NCI-H69 (cell line): ENCODE measurements at regions not wholly inside any gene's neighbourhood (a gene's known extent, or its start where the extent isn't known, plus 50 kb on each side); places are given as distances from the start of the nearest gene placed in this dataset.
"Not testable (repeated sequence)": the region's sequence is repeated elsewhere in the genome, so short reads cannot be mapped to it uniquely, and the experiment has no call there.

Experiments
- DNase-seq: peaks from one replicate; lab custom pipeline; 2025; lab: John Stamatoyannopoulos, UW

DNA sequence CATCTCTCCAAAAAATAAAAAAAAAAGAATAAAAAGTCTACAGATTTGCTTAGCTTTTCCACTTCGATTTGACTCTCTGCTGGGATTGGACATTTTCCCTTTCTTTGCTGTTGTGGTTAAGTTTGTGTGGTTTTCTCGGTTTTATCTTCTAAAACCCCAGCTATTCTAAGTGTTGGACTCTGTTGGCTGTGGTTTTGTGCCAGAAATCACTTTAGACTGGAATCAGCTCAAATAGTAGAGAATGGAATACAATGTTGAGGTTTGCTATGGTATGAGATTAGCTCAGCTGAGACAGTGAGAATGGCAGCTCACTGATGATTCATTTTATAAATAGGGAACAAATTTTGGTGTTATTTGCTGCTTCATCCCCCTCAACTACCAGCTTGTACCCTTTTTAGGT lies 116.0 kb downstream of the BUB3 start:
- no peak for DNase-seq

DNA sequence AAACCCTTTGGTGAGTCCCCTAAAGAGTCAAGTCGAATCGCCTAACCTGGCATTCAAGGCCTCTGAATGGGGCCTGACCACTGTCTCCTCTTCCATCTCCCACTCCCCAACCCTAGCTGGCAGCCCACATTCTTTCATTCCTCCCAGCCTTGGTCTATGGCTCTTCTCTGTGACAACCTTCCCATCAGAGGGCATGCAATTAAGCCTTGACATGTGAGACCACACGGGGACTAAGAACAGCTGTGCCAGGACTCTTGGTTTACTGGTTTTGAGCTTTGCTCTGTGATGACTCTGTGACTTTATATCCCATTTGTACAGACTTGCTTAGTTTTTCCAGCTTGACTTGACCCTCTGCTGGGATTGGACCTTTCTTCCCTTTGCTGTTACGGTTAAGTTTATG lies 116.6 kb downstream of the BUB3 start:
- no peak for DNase-seq

DNA sequence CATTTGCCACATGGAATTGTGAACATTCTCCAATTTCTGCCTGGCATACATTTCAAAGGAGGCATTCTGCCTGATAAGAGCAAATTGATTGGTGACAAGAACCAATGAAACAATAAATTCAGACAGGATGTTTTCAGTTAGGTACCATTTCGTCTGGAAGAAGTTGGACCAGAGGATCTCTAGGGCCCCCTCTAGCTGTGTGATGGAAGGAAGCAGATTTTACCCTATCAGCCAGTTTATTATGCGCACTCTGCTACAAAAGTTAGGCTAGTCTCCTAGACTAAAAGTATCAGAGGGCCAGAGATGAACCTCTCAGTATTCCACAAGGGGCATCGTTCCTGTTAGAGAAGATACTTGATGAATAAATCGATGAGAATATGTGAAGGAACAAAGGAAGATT lies 118.0 kb downstream of the BUB3 start:
- DNase-seq = no peak

DNA sequence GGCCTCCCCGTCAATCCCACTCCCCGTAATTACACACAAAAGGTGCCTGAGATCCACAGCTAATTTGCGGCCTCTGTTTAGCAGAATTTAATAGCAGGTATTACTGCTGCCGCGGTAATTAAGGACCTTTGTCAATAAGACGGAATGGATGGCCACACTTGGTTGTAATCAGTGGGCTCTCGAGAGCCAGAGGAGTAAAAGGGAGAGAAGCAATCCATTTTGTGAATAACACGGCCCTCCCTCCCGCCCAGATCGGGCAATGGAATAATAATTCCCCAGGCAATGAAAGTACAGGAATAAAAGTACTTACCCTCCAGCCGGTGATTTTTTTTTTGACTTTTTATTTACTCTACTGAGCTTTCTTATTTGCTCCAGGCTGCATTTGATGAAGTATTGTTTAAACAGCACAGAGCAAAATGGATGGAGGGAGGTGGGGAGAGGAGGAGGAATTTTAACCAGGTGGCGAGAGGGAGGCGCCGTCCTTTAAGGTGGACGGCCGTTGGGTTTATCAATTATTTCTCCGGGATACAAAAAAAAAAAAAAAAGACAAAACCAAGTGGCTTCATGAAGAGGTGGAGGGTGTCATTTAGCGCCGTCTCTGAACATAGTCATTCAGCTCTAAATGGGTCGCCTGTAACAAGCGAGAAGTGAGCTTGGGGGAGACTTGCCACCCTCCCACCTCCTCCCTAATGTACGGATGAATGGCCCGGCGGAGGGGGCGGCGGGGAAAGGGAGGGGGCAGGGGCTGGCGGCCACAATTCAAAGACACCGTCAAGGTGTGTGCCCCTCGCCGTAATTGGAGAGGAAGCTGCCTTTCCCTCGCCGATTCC lies 120.3 kb downstream of the BUB3 start:
- DNase-seq = peak; percentile 97

DNA sequence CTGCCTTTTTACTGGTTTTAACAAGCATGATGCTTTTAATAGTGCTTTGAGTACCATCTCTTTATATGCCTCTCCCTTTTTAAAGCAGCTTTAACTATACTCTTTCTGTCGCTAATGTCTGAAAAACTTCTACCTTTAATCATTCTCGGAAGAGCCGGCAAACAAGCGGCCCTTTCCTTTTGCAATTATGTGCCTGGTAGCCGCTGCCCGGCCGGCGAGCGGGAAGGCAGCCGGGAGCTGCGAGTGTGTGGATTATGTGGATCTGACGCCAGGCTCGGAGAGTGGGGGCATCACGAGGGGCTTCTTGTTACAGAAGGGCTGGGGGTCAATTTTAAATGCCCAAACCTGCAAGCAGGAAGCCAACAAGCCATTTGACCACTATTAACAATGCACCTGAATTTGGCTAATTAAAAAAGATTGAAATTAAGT lies 120.9 kb downstream of the BUB3 start:
- DNase-seq = peak; percentile 54

DNA sequence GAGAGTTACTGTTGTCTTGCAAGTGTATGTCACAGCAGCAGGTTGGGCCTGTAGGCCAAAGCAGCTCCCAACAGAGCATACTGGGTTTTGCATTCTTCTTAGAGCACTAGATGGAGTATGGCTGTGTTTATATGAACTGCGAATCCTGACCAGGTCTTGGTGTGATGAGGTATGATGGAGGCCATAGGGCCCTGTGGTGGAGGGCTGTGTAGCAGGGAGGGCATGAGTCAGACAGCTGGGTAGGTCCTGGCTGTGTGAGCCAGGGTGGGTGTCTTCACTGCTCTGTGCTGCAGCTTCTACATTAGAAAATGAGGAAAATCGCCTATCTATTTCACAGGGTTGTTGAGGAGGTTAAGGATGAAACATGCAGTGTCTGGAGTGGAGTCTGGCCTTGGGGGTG lies 124.2 kb downstream of the BUB3 start:
- DNase-seq = no peak

DNA sequence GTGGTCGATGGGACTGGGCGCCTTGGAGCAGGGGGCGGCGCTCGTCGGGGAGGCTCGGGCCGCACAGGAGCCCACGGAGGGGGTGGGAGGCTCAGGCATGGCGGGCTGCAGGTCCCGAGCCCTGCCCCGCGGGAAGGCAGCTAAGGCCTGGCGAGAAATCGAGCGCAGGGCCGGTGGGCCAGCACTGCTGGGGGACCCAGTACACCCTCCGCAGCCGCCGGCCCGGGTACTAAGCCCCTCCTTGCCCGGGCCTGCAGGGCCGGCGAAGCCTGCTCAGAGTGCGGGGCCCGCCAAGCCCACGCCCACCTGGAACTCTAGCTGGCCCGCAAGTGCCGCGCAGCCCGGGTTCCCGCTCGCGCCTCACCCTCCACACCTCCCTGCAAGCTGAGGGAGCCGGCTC lies 129.2 kb downstream of the BUB3 start:
- DNase-seq = not testable (repeated sequence)

DNA sequence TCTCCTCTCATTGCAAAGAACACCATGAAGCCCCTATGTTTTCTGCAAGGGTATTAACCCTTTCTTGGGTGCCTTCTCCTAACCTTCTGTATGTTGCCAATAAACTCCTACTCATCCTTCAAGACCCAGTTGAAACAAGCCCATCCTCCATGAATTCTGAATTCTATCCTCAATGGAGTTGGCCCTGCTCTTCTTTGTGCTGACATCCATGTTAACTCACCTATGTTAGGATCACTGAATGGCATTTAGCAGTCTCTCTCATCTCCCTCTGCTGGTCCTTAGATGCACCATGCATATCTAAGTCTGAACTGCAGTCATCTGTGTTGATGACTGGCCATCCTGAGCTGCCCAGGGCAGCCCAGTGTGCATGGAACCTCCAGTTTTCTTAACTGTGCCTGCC lies 129.8 kb downstream of the BUB3 start:
- peak; percentile 36 for DNase-seq

DNA sequence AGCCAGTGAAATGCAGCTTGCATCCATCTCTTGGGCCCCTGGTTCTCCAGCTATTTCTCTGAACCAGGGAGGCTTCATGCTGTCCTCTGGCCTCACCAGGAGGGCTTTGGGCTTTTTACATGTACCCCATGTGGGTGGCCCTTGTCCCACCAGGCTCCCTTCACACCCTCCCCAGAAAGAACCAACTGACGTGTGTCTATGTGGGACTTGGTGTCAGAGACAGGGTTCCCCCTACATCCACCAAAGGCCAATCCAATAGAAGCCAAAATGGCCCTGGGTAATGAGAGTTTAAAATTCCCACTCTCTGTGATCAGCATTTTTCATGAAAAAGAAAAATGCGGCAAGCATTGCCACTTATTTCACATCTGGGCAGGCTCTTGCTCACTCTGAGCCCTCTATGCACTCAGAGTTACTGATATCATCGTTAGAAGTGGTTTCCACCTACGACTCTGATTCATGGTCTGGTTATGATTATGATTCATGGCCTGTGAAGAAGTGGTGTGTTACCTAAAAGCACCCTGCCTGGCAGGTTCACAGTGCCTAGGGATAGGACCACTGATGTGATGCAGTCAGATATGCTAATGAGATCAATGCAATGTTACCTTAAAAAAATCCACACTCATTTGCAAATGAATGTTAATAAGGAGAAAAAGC lies 133.5 kb downstream of the BUB3 start:
- DNase-seq = no peak

DNA sequence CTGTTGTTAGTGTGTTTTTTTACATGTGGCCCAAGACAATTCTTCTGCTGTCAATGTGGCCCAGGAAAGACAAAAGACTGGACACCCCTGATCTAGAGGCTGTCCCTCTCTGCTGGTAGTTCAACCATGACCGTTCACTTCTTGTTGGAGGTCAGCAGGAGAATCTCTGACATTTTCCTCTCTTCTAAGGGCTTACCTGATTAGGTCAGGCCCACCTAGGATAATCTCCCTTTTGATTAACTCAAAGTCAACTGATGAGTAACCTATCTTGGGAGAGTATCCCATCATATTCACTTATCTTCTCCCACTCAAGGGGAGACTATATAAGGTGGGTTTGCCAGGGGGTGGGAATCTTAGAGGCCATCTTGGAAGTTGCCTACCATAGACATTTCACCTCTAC lies 135.2 kb downstream of the BUB3 start:
- no peak for DNase-seq

DNA sequence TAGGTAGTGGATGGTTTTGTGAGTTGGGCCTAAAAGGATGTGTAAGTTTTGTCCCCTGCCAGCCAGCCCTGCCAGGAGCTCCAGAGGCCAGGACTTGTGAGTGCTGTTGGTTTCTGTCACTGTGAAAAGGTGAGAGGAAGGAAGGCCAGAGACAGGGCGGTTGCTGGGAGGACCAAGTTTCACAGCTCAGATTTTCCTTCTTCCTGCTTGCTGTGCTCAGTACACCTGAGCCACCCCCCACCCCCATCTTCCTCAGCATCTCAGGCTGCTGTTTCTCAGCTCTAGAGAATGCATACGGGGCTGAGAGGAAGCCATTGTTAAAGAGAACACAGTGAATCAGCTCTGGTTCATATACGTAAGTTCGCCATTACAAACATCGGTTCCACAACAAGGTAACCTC lies 139.9 kb downstream of the BUB3 start:
- no peak for DNase-seq

DNA sequence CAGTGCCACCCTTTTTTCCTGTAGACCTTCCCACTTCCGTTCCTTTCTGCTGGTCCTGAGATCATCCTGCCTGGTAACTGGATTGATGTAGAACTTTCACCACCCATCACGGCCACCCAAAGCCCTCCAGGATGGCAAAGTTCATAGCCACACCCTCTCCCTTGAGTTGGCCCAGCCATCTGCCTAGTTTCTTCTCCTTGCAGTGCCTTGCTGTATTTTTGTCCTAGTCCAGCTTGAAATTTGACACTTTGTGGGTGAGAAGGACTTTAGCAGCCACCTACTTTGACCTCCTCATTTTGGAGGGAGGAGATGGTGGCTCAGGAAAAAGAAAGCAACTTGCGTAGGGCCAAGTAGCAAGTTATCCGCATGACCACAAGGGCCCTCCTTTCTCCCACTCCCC lies 140.7 kb downstream of the BUB3 start:
- no peak for DNase-seq

DNA sequence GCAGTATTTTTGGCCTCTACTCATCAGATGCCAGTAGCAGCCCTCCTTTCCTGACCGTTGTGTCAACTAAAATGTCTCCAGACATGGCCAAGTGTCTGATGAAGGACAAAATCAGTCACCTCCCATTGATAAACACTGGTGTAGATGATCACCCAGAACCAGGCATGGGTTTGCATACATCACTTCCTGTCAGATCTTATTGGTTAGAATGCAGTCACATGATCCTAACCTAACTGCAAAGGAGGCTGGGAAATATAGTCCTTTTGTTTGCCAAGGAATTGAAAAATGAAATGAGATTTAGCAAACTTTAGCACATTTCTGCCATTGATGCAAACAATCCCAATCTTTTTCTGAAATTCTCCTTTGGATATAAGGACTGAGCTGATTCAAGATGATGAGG lies 141.4 kb downstream of the BUB3 start:
- no peak for DNase-seq

DNA sequence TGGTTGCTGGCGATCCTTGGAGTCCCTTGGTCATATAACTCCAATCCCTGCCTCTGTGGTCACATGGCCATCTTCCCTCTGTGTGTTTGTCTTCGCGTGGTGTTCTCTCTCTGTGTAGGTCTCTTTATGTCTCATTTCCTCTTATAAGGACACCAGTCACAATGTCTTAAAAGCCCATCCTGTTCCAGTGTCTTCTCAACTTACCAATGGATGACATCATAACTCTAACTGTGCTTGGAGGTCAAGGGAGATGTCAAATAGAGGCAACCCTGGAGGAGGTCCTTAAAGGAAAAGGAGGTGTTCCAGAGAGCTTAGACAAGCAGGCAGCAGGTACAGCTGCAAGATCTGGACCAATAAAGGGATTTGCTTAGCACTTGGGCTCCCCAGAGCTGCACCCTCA lies 143.0 kb downstream of the BUB3 start:
- DNase-seq = no peak

DNA sequence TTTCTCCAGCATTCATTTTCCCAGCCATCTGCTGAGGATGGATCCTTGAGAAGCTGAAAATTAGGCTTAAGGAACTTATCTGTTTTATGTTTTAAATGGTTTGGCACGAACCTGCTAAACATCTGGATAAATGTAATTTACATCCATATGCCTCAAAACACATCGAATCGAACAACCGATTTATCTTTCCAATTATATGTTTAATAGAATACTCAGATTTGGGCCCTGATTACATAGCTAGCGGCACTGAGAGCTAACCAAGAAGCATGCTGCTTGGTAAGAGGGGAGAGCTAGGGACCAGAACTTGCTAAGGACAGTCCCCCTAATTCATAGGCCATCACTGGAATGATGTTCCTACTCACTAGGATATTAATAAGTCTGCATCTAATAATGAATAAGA lies 144.4 kb downstream of the BUB3 start:
- no peak for DNase-seq

DNA sequence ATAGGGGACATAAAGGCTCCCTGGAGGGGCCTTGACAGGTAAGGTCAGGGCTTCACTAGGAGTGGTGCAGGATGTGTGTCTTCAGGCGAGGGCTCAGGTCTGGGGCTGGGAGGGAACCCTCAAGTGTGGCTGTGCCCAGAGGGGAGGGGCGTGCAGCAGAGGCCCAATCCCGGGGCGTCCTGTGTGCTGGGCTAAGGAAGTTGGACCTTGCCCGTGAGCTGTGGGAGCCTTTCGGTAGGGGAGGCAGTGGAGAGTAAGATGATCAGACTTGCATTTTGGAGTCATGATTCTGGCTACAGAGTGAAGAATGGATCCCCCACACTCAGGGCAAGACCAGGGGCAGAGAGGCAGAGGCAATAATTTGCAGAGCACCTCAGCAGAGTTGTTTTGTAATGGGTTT lies 145.4 kb downstream of the BUB3 start:
- DNase-seq = no peak

DNA sequence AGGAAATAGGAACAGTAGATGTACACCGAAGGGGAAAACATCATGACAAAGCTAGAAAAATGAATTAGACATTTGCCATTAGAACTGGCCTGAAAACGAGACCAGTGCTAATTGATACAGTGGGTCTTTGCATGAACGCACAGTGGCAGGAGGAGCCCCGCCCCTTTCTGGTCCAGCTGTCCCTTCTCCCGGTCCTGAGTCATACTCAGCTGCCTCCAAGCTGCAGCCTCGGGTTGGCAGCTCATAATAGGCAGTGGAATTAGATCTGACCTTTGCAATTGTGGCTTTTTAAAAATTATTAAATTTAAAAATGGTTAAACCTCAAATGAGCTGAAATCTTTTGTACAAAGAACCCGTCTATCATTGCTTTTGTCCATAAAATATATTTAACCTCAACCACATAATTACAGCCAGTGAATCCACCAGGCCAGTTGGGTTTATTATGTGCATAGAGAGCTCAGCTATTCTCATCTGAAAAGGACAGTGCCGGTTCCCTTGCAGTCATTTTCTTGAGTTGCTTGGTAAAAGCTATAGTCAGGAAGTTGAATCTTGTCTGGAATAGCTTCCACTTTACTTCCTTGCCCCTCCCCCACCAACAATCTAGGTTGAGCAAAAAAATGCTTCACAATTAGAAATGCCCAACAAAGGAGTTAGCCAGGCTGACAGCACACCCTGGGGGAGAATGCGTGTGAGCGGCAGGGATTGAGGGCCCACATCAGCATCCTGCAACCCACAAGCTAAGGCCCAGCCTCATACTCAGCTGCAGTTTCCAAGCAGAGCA lies 147.1 kb downstream of the BUB3 start:
- peak; percentile 49 for DNase-seq

DNA sequence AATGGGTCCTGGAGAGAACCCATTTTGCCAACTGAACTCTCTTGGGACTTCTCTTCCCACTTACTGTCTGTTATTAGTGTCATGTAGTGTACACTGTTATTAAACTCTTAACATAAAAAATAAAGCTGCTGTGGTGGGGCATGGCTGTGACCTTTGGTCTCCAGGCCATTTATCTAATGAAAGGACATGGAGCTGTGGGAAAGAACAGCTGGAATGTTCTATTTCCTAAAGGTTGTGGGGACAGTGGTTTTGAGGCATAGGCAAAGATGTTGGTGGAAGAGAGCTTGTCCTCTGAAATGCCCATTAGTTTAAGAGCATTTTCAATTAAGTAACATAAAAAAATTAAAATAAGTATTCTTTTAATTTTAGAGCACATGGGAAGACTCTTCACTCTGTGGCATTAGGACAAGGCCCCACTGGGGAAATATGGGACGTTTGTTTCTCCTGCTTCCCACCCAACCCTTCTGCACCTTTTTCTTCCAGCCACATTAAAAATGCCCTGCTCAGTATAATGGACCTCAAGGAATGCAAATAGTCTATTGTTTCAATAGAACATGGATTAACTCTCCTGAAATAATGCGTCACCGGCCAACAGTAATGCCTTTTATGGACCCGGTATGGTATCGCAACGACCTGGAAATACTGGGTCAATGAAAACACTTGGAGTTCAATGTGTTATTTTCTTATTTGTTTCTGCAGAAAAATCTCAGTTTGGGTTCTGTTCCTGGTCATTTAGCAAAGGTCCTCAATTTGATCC lies 149.6 kb downstream of the BUB3 start:
- DNase-seq = no peak

DNA sequence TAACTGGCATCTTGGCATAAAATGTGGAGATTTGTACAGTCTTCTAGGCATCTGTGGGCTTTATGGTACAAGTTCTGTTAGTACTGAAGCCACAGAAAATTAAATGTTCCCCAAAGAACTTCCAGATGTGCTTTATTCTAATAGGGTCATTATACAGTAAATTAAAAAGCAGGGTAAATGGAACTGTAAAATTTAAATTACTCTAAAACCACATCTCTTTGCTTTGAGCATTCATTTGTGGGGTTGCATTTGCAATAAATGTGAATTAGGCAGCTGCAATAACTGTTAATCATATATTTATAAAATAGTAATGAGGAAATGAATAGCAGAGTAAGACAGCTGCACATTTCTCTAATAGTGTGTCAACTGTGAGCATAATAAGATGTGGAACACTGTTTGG lies 151.5 kb downstream of the BUB3 start:
- DNase-seq = no peak

DNA sequence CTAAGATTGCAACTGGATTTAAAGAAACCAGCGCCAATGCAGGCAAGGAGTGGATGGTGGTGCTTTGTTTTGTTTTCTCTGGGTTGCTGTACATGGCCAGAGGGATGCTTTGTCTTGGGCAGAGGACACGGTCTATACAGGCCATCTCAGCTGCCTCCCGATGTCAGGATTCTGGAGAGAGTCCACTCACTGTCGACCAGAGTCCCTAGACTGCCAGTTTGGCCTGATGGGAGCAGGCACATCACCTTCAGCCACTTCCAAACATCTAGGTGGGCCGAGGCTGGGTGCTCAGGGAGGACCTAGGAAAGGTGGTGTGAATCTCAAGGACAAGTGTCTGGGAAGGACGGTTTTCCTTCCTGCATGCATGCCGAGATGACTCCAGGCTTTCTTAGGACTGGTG lies 152.1 kb downstream of the BUB3 start:
- DNase-seq = no peak

DNA sequence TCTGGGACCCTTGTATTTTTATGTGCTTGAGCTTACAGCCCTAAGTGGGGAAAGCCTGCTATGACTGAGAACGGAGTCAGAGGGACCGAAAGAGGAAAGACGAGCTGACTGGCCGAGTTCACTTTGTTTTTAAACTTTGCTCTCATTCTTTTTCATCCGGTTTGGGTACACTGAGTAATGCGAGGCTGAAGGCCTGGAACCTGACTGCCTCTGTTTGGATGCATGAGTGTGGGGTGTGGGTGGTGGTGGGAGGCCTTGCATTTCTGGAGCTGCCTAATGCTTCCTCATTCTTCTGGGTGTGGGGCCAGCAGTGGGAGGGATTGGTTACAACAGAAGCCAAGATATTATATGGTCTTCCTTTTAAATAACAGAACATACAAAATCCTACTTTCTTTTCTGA lies 155.5 kb downstream of the BUB3 start:
- no peak for DNase-seq

DNA sequence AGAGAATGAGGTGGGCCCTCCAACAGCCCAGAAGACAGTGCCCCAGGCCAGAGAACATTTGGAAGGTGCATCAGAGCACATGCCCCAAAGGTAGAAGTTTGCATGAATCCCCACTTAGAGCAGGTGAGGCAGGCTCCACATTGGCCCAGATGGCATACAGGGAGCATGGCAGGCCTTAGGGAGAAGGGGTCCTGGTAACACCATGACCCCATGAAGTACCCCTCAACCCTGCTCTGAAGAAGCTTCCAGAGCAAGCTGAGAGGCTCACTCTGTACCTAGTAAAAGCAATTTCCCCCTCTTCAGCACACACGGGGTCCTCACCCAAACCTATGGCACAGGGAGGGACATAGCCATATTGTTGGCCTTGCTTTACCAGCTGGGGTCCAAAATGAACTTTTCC lies 162.6 kb downstream of the BUB3 start:
- DNase-seq = no peak
